Fibroblast of the conjunctiva (primary cell): ENCODE measurements at regions not wholly inside any gene's neighbourhood (a gene's known extent, or its start where the extent isn't known, plus 50 kb on each side); places are given as distances from the start of the nearest gene placed in this dataset.
A peak's percentile ranks its signal among the peaks of the same experiment; 100 is the strongest.

Source experiments
- DNase-seq: peaks from one replicate; pipeline ENCODE4 v3.0.0-alpha.2; 2010; ENCODE audit warnings: low read depth

GRCh38 chr16:81185416-81185815 lies 53.1 kb upstream of the BCO1 start:
- no peak for DNase-seq

- peak; percentile 93 for DNase-seq
These were observed 57.3 kb upstream of the BCO1 start for GRCh38 chr16:81181013-81181720.

- no peak for DNase-seq
These were observed 57.9 kb upstream of the BCO1 start for GRCh38 chr16:81180578-81180977.

- DNase-seq: no peak
These were observed 59.3 kb upstream of the BCO1 start for GRCh38 chr16:81179219-81179618.

- peak; percentile 30 for DNase-seq
These were observed 63.1 kb upstream of the BCO1 start for GRCh38 chr16:81175325-81175891.

- DNase-seq: no peak
These were observed 63.7 kb upstream of the BCO1 start for GRCh38 chr16:81174644-81175324.

- no peak for DNase-seq
These were observed 65.5 kb upstream of the BCO1 start for GRCh38 chr16:81172769-81173658.

- DNase-seq: no peak
These were observed 67.7 kb upstream of the BCO1 start for GRCh38 chr16:81170824-81171223.

GRCh38 chr16:81168406-81168805 lies 70.1 kb upstream of the BCO1 start:
- no peak for DNase-seq

- DNase-seq: no peak
These were observed 70.6 kb upstream of the BCO1 start for GRCh38 chr16:81167851-81168250.

GRCh38 chr16:81166417-81167300 lies 70.5 kb upstream of the GCSH start:
- no peak for DNase-seq

GRCh38 chr16:81165411-81166097 lies 69.4 kb upstream of the GCSH start:
- no peak for DNase-seq

- DNase-seq: no peak
These were observed 68.8 kb upstream of the GCSH start for GRCh38 chr16:81164958-81165357.

- DNase-seq: no peak
These were observed 68.3 kb upstream of the GCSH start for GRCh38 chr16:81164481-81164880.

GRCh38 chr16:81163671-81164070 lies 67.5 kb upstream of the GCSH start:
- no peak for DNase-seq

GRCh38 chr16:81158964-81159363 lies 62.8 kb upstream of the GCSH start:
- DNase-seq: no peak

GRCh38 chr16:81155769-81156168 lies 59.6 kb upstream of the GCSH start:
- no peak for DNase-seq

- no peak for DNase-seq
These were observed 55.6 kb upstream of the GCSH start for GRCh38 chr16:81151648-81152310.

- no peak for DNase-seq
These were observed 53.4 kb upstream of the GCSH start for GRCh38 chr16:81149614-81150013.

- no peak for DNase-seq
These were observed 52.1 kb upstream of the GCSH start for GRCh38 chr16:81148277-81148676.
